K562 (cell line): ENCODE measurements at regions not wholly inside any gene's neighbourhood (a gene's known extent, or its start where the extent isn't known, plus 50 kb on each side); places are given as distances from the start of the nearest gene placed in this dataset.

Experiments used
- ATAC-seq: fragments of 200-7000 bp; cut with Tn5 transposase; 3 replicates; pipeline ENCODE4 v1.9.1; 2020; ENCODE audit warnings: moderate library complexity
- BruUV-seq: library from RNA; stranded (reverse); fragments of 400-500 nt; replicated peaks from 2 replicates; lab custom pipeline; 2021; lab: Mats Ljungman, UMichigan
- CTCF ChIA-PET: fragments of 300-600 bp; formaldehyde crosslinking; extraction: SDS; loops from one replicate; lab custom pipeline; 2021; ENCODE audit warnings: low intra/inter-chr PET ratio; lab: Yijun Ruan, JAX
- POLR2A ChIA-PET: fragments of 300-600, 350-650 bp; sonication (Branson Sonifier 250); formaldehyde crosslinking; extraction: SDS; loops from one replicate; lab custom pipeline; 2021; ENCODE audit warnings: antibody characterized with exemption, inconsistent platforms; lab: Yijun Ruan, JAX
- DNase-seq, 4 experiments: peaks; one replicate each; pipeline versions ENCODE4 v3.0.0 to v3.0.0-alpha.2; 2011 to 2018; ENCODE audit warnings: low spot score in 3 of 4, mixed read lengths in 3 of 4; ENCODE audit errors: extremely low read depth in 1 of 4
- FAIRE-seq: peaks from 2 replicates; lab custom pipeline; 2011; peaks lifted over from hg19 to GRCh38; lab: Jason Lieb, UNC
- H2AFZ ChIP-seq: 2 replicates; pipeline ENCODE4 v1.6.0; 2011; ENCODE audit warnings: low read depth, low read length, control low read depth, inconsistent platforms
- H3K27ac ChIP-seq: fragments of 200-600 bp; 3 replicates; pipeline ENCODE4 v1.8.0; 2011; ENCODE audit warnings: low read depth, mild to moderate bottlenecking, control low read depth, inconsistent platforms, low read length, moderate library complexity, mixed read lengths; ENCODE audit errors: extremely low read depth
- H3K27me3 ChIP-seq, 2 experiments: fragments of 300-600 bp in 1 of 2; 2 replicates in 1 of 2; 3 replicates in 1 of 2; pipeline versions ENCODE4 v1.6.0 to v1.8.0; 2011; ENCODE audit warnings: inconsistent platforms in 2 of 2, low read length in 2 of 2, mild to moderate bottlenecking in 1 of 2, mixed read lengths in 1 of 2, moderate library complexity in 1 of 2; ENCODE audit not compliant: control insufficient read depth in 2 of 2, insufficient read depth in 2 of 2
- H3K36me3 ChIP-seq: fragments of 300-600 bp; 3 replicates; pipeline ENCODE4 v1.8.0; 2011; ENCODE audit warnings: mild to moderate bottlenecking, low read length, inconsistent platforms; ENCODE audit not compliant: control insufficient read depth, insufficient read depth
- H3K4me1 ChIP-seq, 2 experiments: fragments of 200-600 bp in 1 of 2; replicated peaks in 1 of 2; 2 replicates in 1 of 2; 3 replicates in 1 of 2; pipeline versions ENCODE4 v1.5.1 to v1.8.0; 2011; ENCODE audit warnings: inconsistent platforms in 2 of 2, low read length in 2 of 2, mild to moderate bottlenecking in 1 of 2, mixed read lengths in 1 of 2, moderate library complexity in 1 of 2; ENCODE audit not compliant: control insufficient read depth in 2 of 2, insufficient read depth in 2 of 2
- H3K4me2 ChIP-seq: 2 replicates; pipeline ENCODE4 v1.6.1; 2011; ENCODE audit warnings: low read length, control low read depth, inconsistent platforms, mixed read lengths; ENCODE audit not compliant: insufficient read depth
- H3K4me3 ChIP-seq: fragments of 200-600 bp; sonication (generic), shearing (Covaris generic); 2 replicates; pipeline ENCODE4 v1.5.1; 2016; ENCODE audit warnings: control low read depth, inconsistent platforms
- H3K79me2 ChIP-seq: fragments of 200-600 bp; 3 replicates; pipeline ENCODE4 v1.8.0; 2011; ENCODE audit warnings: low read length, inconsistent platforms; ENCODE audit not compliant: control insufficient read depth, insufficient read depth
- H3K9ac ChIP-seq, 2 experiments: 2 replicates each; pipeline versions ENCODE4 v1.6.0 to v1.6.1; 2011; ENCODE audit warnings: low read depth in 2 of 2, low read length in 2 of 2, control low read depth in 1 of 2, inconsistent platforms in 1 of 2, mild to moderate bottlenecking in 1 of 2, mixed read lengths in 1 of 2; ENCODE audit not compliant: insufficient read depth in 1 of 2
- H3K9me1 ChIP-seq: one replicate; pipeline ENCODE4 v1.6.0; 2011; ENCODE audit warnings: inconsistent platforms, mild to moderate bottlenecking, low read length, moderate library complexity; ENCODE audit not compliant: control insufficient read depth, insufficient read depth
- H3K9me3 ChIP-seq: replicated peaks from 2 replicates; pipeline ENCODE4 v1.5.1; 2011; ENCODE audit warnings: low read depth, low read length, inconsistent platforms; ENCODE audit not compliant: control insufficient read depth, insufficient read depth
- H4K20me1 ChIP-seq: replicated peaks from 2 replicates; pipeline ENCODE4 v1.6.1; 2011; ENCODE audit warnings: low read length, inconsistent platforms, mixed read lengths; ENCODE audit not compliant: control insufficient read depth, insufficient read depth
- NFIX ChIP-seq: fragments of 250-450 bp; sonication (Bioruptor Pico); IDR thresholded peaks from 2 replicates; pipeline ENCODE4 v1.4.0; 2020; ENCODE audit warnings: low read depth, mild to moderate bottlenecking, moderate library complexity
- POLR2AphosphoS2 ChIP-seq: IDR thresholded peaks from 2 replicates; pipeline ENCODE4 v1.6.1; 2012; ENCODE audit warnings: low read length, improper control_type of control experiment
- SNIP1 ChIP-seq: fragments of 450-650 bp; IDR thresholded peaks from 2 replicates; pipeline ENCODE4 v1.7.1; 2017; ENCODE audit warnings: low read depth, mild to moderate bottlenecking
- TEAD4 ChIP-seq, 2 experiments: sonication (generic) in 1 of 2; formaldehyde crosslinking in 1 of 2; IDR thresholded peaks; 2 replicates each; pipeline versions ENCODE4 v1.6.1 to v1.8.0; 2012 to 2022; ENCODE audit warnings: borderline replicate concordance in 1 of 2, inconsistent platforms in 1 of 2, low read length in 1 of 2, mild to moderate bottlenecking in 1 of 2, missing genetic modification reagents in 1 of 2
- ZNF12 ChIP-seq: sonication (generic); formaldehyde crosslinking; IDR thresholded peaks from 2 replicates; pipeline ENCODE4 v1.4.0; 2020; ENCODE audit warnings: mild to moderate bottlenecking, missing genetic modification reagents
- ZNF175 ChIP-seq: fragments of 200-800 bp; sonication (Bioruptor generic); IDR thresholded peaks from 2 replicates; pipeline ENCODE4 v1.6.1; 2016; ENCODE audit warnings: low read depth, mild to moderate bottlenecking, missing genetic modification characterization, missing compliant biosample characterization
- ZNF780A ChIP-seq: fragments of 250-450 bp; sonication (Bioruptor Pico); IDR thresholded peaks from 2 replicates; pipeline ENCODE4 v1.5.0; 2021; ENCODE audit warnings: mild to moderate bottlenecking
- ZSCAN29 ChIP-seq: fragments of 450-650 bp; IDR thresholded peaks from 2 replicates; pipeline ENCODE4 v1.6.1; 2017
- WGBS: fragments of 100-300 bp; shearing (Covaris generic); methylation state at CpG from one replicate; pipeline ENCODE4 v1.1.6; 2016; ENCODE audit warnings: low coverage, mixed read lengths; ENCODE audit not compliant: insufficient coverage; ENCODE audit errors: missing lambda C conversion rate; 5-methylcytosine and 5-hydroxymethylcytosine counted together
- in situ Hi-C: fragments of 300-500 bp; cut with MboI; formaldehyde crosslinking; loops from 4 replicates; pipeline ENCODE4 v1.15.0; 2018; ENCODE audit warnings: inconsistent platforms, mixed read lengths
- intact Hi-C: fragments of 100-400 bp; cut with micrococcal nuclease; formaldehyde crosslinking; loops from 2 replicates; pipeline ENCODE4 v1.14.2; 2022

- TF ChIP-seq SNIP1 (no peak), ZNF12 (CRISPR knock-in tag) (no peak), TEAD4 (IDR thresholded peaks at IDR 0.05; ENCODE audit: low read length) (no peak), TEAD4 (CRISPR knock-in tag; IDR thresholded peaks at IDR 0.05; ENCODE audit: borderline replicate concordance) (no peak), POLR2AphosphoS2 (no peak), ZNF780A (CRISPR knock-in tag) (no peak), ZNF175 (CRISPR knock-in tag) (no peak)
- Histone ChIP-seq H3K79me2 (no peaks in the 10 kb centered on the region), H3K4me2 (no peak overlapping the region), H3K4me3 (no peak overlapping the region), H3K27me3 (no peaks in the 10 kb centered on the region), H3K36me3 (no peaks in the 10 kb centered on the region), H3K9ac (no peak overlapping the region), H3K27ac (no peak overlapping the region), H3K9me3 (no peaks in the 10 kb centered on the region), H3K4me1 (no peaks in the 10 kb centered on the region), H4K20me1 (no peaks in the 10 kb centered on the region), H3K9me1 (no peaks in the 10 kb centered on the region), H2AFZ (no peak overlapping the region)
- DNase-seq (no peak), FAIRE-seq (no peak), ATAC-seq (no peak)
- intact Hi-C loops, result no loop called here
- BruUV-seq, result no TSS peak
- WGBS, result 7% methylated on average over 4 of the region's 5 CpGs
- ChIA-PET POLR2A (no interaction called here), CTCF (no interaction called here)
- in situ Hi-C loops, result no loop called here
These were observed 85.4 kb upstream of the TUBA3C start for GRCh38 chr13:19266979-19267378.

- in situ Hi-C loops, result no loop called here
- no peak overlapping the region for H3K4me2 ChIP-seq
- ChIA-PET CTCF (no interaction called here), POLR2A (interaction anchor here (0.7 kb wide), 1 partner anchor 28 kb away, joined by 3 read pairs; no protein-coding TSS in a partner anchor)
- H3K9me1 ChIP-seq, result no peaks in the 10 kb centered on the region
- no peak overlapping the region for H3K27ac ChIP-seq
- FAIRE-seq (no peak), DNase-seq (no peak), ATAC-seq (no peak)
- 0% methylated on average over 1 of the region's 1 CpG for WGBS
- H3K27me3 ChIP-seq, result no peaks in the 10 kb centered on the region
- intact Hi-C loops, result no loop called here
- H3K4me3 ChIP-seq, result no peak overlapping the region
- H3K36me3 ChIP-seq, result no peaks in the 10 kb centered on the region
- H3K79me2 ChIP-seq, result no peaks in the 10 kb centered on the region
- no peaks in the 10 kb centered on the region for H4K20me1 ChIP-seq
- H3K9me3 ChIP-seq, result no peaks in the 10 kb centered on the region
- no peak overlapping the region for H3K9ac ChIP-seq
- TF ChIP-seq NFIX (CRISPR knock-in tag) (no peak), ZSCAN29 (no peak)
- TF ChIP-seq, all 486 proteins: peak for 0
- no peak overlapping the region for H2AFZ ChIP-seq
- BruUV-seq, result no TSS peak
- H3K4me1 ChIP-seq, result no peaks in the 10 kb centered on the region
These were observed 83.1 kb upstream of the TUBA3C start for GRCh38 chr13:19264711-19265110.
